HG02970 (cell line): ENCODE measurements at regions not wholly inside any gene's neighbourhood (a gene's known extent, or its start where the extent isn't known, plus 50 kb on each side); places are given as distances from the start of the nearest gene placed in this dataset.

Source experiments
- ATAC-seq: cut with Tn5 transposase; IDR thresholded peaks from one replicate; pipeline ENCODE4 v1.9.1; 2021; ENCODE audit warnings: mild to moderate bottlenecking, moderate library complexity, moderate number of reproducible peaks; ENCODE audit not compliant: unreplicated experiment, low FRiP score

DNA sequence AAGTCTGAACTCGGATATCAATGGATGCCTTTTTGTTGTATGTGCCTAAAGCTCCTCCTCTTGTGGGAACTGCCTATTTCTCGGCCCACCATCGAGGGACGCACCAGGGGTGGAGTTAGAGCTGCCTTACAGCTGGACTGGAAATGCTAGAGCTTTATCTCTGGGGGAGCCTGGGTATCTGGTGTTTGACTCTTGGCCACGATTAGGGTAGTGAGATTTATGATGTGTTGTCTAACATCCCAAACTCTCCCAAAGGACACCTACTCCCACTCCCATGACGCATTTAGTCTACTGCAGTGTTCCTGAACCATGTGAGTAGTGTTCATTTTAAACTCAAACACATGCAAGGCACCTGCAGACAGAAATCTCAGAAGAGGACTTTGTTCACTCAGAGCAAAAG, 594.8 kb downstream of the METTL4 start:
- ATAC-seq, result no peak

DNA sequence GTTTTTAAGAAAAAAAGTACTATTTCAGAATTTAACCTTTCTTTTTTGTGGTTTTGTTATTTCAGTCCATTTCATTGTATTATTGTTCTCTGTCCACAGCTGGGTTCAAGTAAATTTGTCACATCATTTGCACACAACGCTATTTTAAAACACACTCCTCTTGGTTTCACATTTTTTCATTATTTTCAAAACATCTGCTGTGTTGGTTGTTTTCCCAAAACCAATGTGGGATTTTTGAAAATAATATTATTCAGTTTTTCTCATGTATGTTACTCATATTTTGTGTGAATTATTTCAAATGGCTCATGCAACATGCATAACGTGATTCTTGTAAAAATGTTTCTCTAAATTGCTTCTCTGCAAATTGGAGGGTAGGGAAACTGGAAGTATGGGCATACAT, 589.2 kb downstream of the METTL4 start:
- ATAC-seq, result no peak

DNA sequence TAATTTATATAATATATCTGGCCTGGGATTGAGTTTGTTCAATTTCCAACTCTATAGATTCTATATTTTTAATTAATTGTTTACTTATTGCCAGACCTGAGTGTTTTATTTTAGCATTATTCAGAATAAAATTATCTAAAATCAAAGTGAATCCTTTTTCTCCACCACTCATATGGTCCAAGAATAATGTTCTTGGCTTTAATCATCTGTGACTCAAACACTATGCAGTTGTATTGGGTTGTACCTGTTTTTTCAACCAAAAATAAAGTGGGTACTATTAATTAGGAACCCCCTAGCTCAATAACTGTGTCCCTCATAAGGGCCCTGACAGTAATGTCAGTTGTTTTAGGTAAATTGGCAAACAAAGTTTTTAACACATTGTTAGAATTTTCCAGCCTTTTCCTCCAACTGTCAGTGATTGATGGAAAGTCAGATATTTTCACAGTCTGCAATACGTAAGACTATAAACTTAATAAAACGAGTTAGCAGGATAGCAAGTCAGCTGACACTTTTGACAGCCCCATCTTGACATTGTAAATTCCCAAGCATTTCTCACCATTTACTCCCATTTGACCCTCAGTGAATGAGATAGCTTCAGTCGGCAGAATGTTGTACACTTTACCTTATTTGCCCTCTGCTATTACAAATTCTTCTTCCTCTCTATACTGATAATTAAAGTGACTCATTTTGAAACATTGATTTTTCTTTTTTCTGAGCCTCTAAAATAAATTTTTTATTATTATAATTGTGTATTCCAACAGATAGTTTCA, 587.4 kb downstream of the METTL4 start:
- ATAC-seq, result no peak

GRCh38 chr18:1993866-1994265, 577.4 kb downstream of the METTL4 start:
- no peak for ATAC-seq

GRCh38 chr18:1994471-1994870, 576.8 kb downstream of the METTL4 start:
- ATAC-seq, result no peak

- no peak for ATAC-seq
Measured at GRCh38 chr18:1995041-1995612, 576.2 kb downstream of the METTL4 start.

GRCh38 chr18:1998121-1998520, 573.2 kb downstream of the METTL4 start:
- ATAC-seq, result no peak

DNA sequence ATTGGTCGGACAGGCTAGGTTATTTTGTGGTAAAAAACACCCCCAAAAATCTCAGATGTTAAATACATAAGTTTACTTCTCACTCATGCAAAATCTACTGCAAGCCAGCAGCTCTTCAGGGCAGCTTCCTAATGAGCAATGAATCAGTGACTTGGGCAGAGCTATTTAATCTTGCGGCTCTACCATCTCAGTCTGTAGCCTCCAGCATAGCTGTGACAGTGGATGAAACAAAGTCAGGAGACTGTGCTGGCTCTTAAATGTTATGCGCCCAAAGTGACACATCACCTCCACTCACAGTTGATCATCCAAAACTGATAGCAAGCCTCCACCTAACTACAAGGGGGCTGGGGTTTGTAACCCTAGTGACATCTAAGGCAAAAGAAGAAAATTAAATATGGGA, 571.9 kb downstream of the METTL4 start:
- ATAC-seq, result no peak

DNA sequence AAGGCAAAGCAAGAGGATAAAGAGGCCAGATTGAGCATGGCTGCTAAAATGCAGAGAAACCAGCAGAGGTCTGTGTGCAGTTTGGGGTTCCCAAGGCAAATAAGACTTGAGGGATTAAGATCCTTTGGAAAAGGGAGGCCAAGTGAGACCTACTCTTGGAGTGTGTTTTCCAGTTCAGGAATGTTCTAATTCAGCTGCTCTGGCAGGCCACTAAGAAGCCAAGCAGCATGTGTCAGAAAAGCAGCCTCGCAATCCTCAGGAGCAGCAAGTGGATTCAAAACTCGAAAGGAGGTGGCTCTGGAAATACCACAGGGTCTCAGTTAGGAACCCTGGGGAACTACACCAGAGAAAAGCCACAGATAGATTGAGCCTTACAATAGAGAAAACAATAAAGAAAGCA, 569.2 kb downstream of the METTL4 start:
- no peak for ATAC-seq

- no peak for ATAC-seq
Measured at GRCh38 chr18:2002604-2003003, 568.7 kb downstream of the METTL4 start.

DNA sequence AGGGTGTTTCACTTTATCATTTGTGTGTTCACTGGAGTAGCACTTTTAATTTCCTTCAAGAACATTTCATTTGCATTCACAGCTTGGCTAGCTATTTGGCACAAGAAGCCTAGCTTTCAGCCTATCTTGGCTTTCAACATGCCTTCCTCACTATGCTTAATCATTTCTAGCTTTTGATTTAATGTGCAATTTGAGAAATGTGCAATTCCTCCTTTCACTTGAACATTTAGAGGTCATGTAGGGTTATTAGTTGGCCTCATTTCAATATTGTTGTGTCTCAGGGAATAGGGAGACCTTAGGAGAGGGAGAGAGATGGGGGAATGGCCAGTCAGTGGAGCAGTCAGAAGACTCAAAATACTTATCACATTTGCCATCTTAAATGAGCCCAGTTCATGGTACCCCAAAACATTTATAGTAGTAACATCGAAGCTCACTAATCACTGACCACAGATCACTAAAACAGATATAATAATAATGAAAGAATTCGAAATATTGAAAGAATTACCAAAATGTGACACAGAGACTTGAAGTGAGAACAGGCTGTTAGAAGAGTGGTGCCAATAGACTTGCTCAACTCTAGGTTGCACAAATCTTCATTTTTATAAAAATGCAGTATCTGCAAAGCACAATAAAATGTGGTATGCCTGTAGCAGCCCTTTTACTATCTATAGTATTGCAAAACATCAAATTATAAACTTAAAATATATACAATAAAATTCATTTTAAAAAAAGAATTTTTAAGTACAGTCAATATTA, 561.2 kb downstream of the METTL4 start:
- no peak for ATAC-seq

GRCh38 chr18:2027016-2027415, 544.3 kb downstream of the METTL4 start:
- no peak for ATAC-seq

DNA sequence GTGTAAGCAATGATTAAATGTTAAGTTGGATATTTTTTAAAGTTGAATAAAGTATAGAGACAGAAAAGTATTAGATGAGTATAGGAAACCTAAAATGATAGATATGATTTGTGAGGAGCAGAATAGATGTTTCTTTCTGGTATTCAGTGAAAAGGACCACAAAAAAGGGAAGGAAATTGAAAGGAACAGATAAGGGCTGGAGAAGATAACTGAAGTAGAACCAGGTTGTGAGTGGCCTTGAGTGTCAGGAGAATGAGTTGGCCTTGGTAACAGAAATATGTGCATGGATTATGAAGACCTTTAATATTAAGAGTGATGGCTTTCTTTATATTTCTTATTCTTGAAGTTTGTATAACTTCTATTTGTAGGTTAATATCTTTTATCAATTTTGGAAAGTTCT, 543.5 kb downstream of the METTL4 start:
- no peak for ATAC-seq

DNA sequence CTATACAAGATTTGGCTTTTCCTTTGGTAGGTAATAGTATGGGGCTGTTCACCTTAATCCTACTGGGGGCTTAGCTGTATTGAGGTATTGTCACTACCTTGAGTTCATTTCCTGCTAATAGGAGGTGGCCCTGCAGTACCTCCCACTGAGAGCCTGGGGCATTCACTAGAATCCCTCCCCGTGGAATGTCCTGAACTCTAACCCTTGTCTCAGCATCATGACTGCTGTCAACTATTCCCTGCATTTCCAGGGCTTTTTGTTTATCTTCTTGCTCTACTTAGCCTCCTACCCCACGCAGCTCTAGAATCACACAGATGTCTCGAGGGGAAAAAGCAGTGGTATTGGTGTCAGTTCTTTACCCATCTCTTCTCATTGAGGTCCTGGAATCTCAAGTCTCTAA, 542.3 kb downstream of the METTL4 start:
- ATAC-seq, result no peak

- no peak for ATAC-seq
Measured at GRCh38 chr18:2030647-2031046, 540.7 kb downstream of the METTL4 start.

GRCh38 chr18:2032036-2032435, 539.3 kb downstream of the METTL4 start:
- no peak for ATAC-seq

GRCh38 chr18:2035056-2035455, 536.2 kb downstream of the METTL4 start:
- no peak for ATAC-seq

DNA sequence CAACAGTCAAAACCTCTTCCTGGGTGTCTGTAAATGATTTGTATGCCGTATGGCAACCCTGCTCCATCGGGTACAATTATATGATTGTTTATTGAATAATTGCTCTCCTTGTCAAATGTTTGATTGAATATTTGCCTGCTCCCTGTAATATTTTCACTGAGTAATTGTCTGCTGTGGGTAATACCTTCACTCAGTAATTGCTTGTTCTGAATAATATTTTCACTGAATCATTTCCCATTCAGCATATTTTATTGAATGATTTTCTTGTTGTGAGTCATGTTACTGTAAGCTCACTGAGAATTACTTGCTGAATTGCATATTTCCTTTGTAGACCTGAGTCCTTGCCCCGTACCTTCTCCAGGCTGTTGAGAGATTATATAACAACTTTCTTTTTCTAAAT, 535.2 kb downstream of the METTL4 start:
- no peak for ATAC-seq

- no peak for ATAC-seq
Measured at GRCh38 chr18:2040279-2040678, 531.0 kb downstream of the METTL4 start.

GRCh38 chr18:2049986-2050385, 521.3 kb downstream of the METTL4 start:
- no peak for ATAC-seq

DNA sequence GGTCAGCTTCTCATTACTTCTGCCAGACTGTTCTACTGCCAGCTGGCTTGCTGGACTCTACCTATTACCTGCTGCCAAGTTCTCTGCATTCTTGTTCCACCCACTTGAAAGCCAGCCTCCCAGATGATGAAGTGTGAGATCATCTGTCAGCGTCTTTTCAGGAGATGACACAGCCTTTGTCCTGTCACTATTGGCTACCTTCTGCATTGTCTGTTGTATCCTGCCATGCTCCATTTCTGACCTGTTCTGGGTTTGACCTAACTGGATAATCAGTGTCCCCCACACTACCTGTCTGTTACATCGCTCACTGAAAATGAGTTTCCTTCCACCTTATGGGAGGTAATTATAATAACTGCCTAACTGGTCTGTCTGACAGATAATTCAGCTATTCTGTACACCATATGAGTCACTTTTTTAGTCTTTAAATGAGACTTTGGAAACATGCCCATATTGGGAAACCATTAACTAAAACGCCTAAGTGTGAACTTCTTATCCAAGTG, 520.6 kb downstream of the METTL4 start:
- ATAC-seq, result no peak
